ENCODE measurements at regions not wholly inside any gene's neighbourhood (a gene's known extent, or its start where the extent isn't known, plus 50 kb on each side); places are given as distances from the start of the nearest gene placed in this dataset.

GRCh38 chr5:2995667-2996066 is 244.2 kb upstream of the IRX2 start:
- Mint-ChIP-seq H3K27ac (no peak overlapping the region), H3K4me1 (no peaks in the 10 kb centered on the region)
- 99% methylated on average over 9 of the region's 9 CpGs for WGBS (ENCODE audit: insufficient coverage)

DNA sequence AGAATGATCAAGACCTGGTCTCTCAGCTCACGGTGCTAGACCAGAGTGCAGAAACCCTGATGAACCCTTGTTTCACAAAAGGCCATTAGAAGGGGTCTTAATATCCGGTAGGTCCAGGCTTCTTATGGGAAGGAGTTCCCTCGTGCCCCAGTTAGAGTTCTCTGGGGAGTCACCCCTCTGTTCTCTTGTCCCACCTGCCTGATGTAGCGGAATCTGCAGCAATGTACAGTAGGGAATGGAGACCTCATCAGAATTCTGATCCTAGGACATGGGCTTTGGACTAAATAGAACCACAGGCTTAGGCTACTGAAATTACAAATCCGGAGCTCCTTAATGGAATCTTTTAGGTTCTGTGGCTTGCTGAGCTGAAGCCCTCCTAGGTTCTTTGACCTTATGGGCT is 243.6 kb upstream of the IRX2 start:
- WGBS (ENCODE audit: insufficient coverage) = 79% methylated on average over 2 of the region's 5 CpGs
- H3K4me2 ChIP-seq (replicated peaks; ENCODE audit: extremely low read depth, low read length, poor library complexity, severe bottlenecking) = no peak overlapping the region
- H3K36me3 ChIP-seq (replicated peaks in 1 of 2; ENCODE audit: control insufficient read depth in 1 of 2, insufficient read depth in 2 of 2, low read length in 2 of 2) = no peaks in the 10 kb centered on the region
- H3K4me3 Mint-ChIP-seq = no peak overlapping the region
- peaks cover 1 to 22% (median 11%) of the 10 kb centered on the region in 7 donors for H3K9me3 Mint-ChIP-seq
- H3K27ac ChIP-seq (ENCODE audit: low read depth in 1 of 2, low read length in 2 of 2) = no peak overlapping the region
- no peak overlapping the region for H2AFZ ChIP-seq (ENCODE audit: insufficient read depth, low read depth, low read length, poor library complexity, severe bottlenecking)
- no peaks in the 10 kb centered on the region for H4K20me1 ChIP-seq (ENCODE audit: insufficient read depth, low read length)
- H3K4me1 ChIP-seq (ENCODE audit: control insufficient read depth in 1 of 2, insufficient read depth in 2 of 2, low read length in 2 of 2) = no peaks in the 10 kb centered on the region
- DNase-seq = no peak
- no peak overlapping the region for H3K4me3 ChIP-seq (replicated peaks in 1 of 3; ENCODE audit: low read depth in 2 of 3, low read length in 3 of 3)
- H3K36me3 Mint-ChIP-seq = no peaks in the 10 kb centered on the region
- no peaks in the 10 kb centered on the region for H3K27me3 ChIP-seq (ENCODE audit: control insufficient read depth in 2 of 2, insufficient read depth in 2 of 2, low read length in 2 of 2)
- no peaks in the 10 kb centered on the region for H3K4me1 Mint-ChIP-seq
- H3K9ac ChIP-seq (ENCODE audit: insufficient read depth, low read length, poor library complexity, severe bottlenecking) = no peak overlapping the region
- H3K27ac Mint-ChIP-seq = no peak overlapping the region
- peaks cover 0 to 2% (median 0%) of the 10 kb centered on the region in 3 donors for H3K27me3 Mint-ChIP-seq (ENCODE audit: low read depth in 3 of 3)
- H3K79me2 ChIP-seq (ENCODE audit: insufficient read depth, low read length) = no peaks in the 10 kb centered on the region
- intact Hi-C loops (cut with micrococcal nuclease) = no loop called here
- TF ChIP-seq CTCF (IDR thresholded peaks at IDR 0.05) = no peak
- peaks cover 0 to 28% of the 10 kb centered on the region in 2 donors for H3K9me3 ChIP-seq (replicated peaks in 1 of 2; ENCODE audit: control insufficient read depth in 1 of 2, insufficient read depth in 1 of 2, low read length in 2 of 2)

More at GRCh38 chr5:2995667-2996066, 244.2 kb upstream of the IRX2 start:
- no peak for TF ChIP-seq CTCF (IDR thresholded peaks at IDR 0.05)
- Mint-ChIP-seq H3K9me3 (peaks cover 1 to 24% (median 11%) of the 10 kb centered on the region in 7 donors), H3K4me3 (no peak overlapping the region), H3K36me3 (no peaks in the 10 kb centered on the region), H3K27me3 (ENCODE audit: low read depth in 3 of 3) (peaks cover 0 to 2% (median 0%) of the 10 kb centered on the region in 3 donors)
- H3K4me1 ChIP-seq (ENCODE audit: control insufficient read depth in 1 of 2, insufficient read depth in 2 of 2, low read length in 2 of 2) = no peaks in the 10 kb centered on the region
- no peaks in the 10 kb centered on the region for H3K27me3 ChIP-seq (ENCODE audit: control insufficient read depth in 2 of 2, insufficient read depth in 2 of 2, low read length in 2 of 2)
- DNase-seq = no peak
- H3K9me3 ChIP-seq (replicated peaks in 1 of 2; ENCODE audit: control insufficient read depth in 1 of 2, insufficient read depth in 1 of 2, low read length in 2 of 2) = peaks cover 0 to 33% of the 10 kb centered on the region in 2 donors
- H3K36me3 ChIP-seq (replicated peaks in 1 of 2; ENCODE audit: control insufficient read depth in 1 of 2, insufficient read depth in 2 of 2, low read length in 2 of 2) = no peaks in the 10 kb centered on the region
- H3K4me2 ChIP-seq (replicated peaks; ENCODE audit: extremely low read depth, low read length, poor library complexity, severe bottlenecking) = no peak overlapping the region
- H4K20me1 ChIP-seq (ENCODE audit: insufficient read depth, low read length) = no peaks in the 10 kb centered on the region
- intact Hi-C loops (cut with micrococcal nuclease) = no loop called here
- H3K9ac ChIP-seq (ENCODE audit: insufficient read depth, low read length, poor library complexity, severe bottlenecking) = no peak overlapping the region
- H3K4me3 ChIP-seq (replicated peaks in 1 of 3; ENCODE audit: low read depth in 2 of 3, low read length in 3 of 3) = no peak overlapping the region
- no peak overlapping the region for H3K27ac ChIP-seq (ENCODE audit: low read depth in 1 of 2, low read length in 2 of 2)
- no peak overlapping the region for H2AFZ ChIP-seq (ENCODE audit: insufficient read depth, low read depth, low read length, poor library complexity, severe bottlenecking)
- H3K79me2 ChIP-seq (ENCODE audit: insufficient read depth, low read length) = no peaks in the 10 kb centered on the region
